Gastrocnemius medialis (tissue), 4 donors: ENCODE measurements at regions not wholly inside any gene's neighbourhood (a gene's known extent, or its start where the extent isn't known, plus 50 kb on each side); places are given as distances from the start of the nearest gene placed in this dataset.

Experiments
- ATAC-seq, 2 donors: fragments of 150-250 bp; one replicate each; pipeline ENCODE4 v1.9.1; 2016
- DNase-seq, 2 donors: peaks; one replicate each; pipeline ENCODE4 v3.0.0-alpha.2; 2019
- H3K27ac ChIP-seq, 4 donors: fragments of 200-600 bp; sonication (generic); 1 replicate in 1 of 4; 2 replicates in 3 of 4; pipeline ENCODE4 v1.5.1; 2016 to 2018; ENCODE audit warnings: mild to moderate bottlenecking in 2 of 4, moderate library complexity in 1 of 4
- H3K27me3 ChIP-seq, 3 donors: fragments of 200-600 bp; sonication (generic) in 2 of 3; 1 replicate in 1 of 3; 2 replicates in 2 of 3; pipeline versions ENCODE4 v1.5.1 to v1.6.0; 2016 to 2019; ENCODE audit warnings: mild to moderate bottlenecking in 1 of 3, moderate library complexity in 1 of 3
- H3K36me3 ChIP-seq, 2 donors: fragments of 200-600 bp; sonication (generic) in 1 of 2; one replicate each; pipeline ENCODE4 v1.5.1; 2017 to 2018
- H3K4me1 ChIP-seq, 2 donors: fragments of 200-600 bp; sonication (generic) in 1 of 2; one replicate each; pipeline ENCODE4 v1.5.1; 2016 to 2017; ENCODE audit warnings: mild to moderate bottlenecking in 2 of 2
- H3K4me3 ChIP-seq, 4 donors: fragments of 200-600 bp; sonication (generic) in 3 of 4; 1 replicate in 1 of 4; 2 replicates in 3 of 4; pipeline ENCODE4 v1.5.1; 2016 to 2019; ENCODE audit warnings: mild to moderate bottlenecking in 2 of 4
- H3K9me3 ChIP-seq, 3 donors: fragments of 200-600 bp; sonication (generic) in 2 of 3; 1 replicate in 1 of 3; 2 replicates in 2 of 3; pipeline ENCODE4 v1.5.1; 2016 to 2019
- POLR2A ChIP-seq, 2 donors: fragments of 450-650 bp; IDR thresholded peaks; one replicate each; pipeline ENCODE4 v1.6.1; 2017; ENCODE audit warnings: antibody characterized with exemption in 2 of 2, mild to moderate bottlenecking in 2 of 2, moderate library complexity in 2 of 2
- in situ Hi-C, 4 donors: fragments of 200-750 bp; cut with MboI; loops; one replicate each; pipeline versions ENCODE4 v1.15.0 to v1.8.0; 2017; ENCODE audit warnings: low sequenced_read_pairs in 4 of 4
- intact Hi-C: fragments of 100-400 bp; cut with DNase I; formaldehyde crosslinking; loops from one replicate; pipeline ENCODE4 v1.15.1; 2023; ENCODE audit warnings: low total_unique reads
- TF ChIP-seq, protein P1 (sequence below), 5 experiments: fragments of 450-650 bp in 3 of 5; fragments of 200-600 bp in 2 of 5; sonication (generic) in 2 of 5; IDR thresholded peaks in 4 of 5; conservative IDR thresholded peaks in 1 of 5; 1 replicate in 4 of 5; 2 replicates in 1 of 5; pipeline ENCODE4 v1.5.1; 2016 to 2019; ENCODE audit warnings: antibody characterized with exemption in 5 of 5, mild to moderate bottlenecking in 3 of 5, moderate library complexity in 3 of 5

DNA sequence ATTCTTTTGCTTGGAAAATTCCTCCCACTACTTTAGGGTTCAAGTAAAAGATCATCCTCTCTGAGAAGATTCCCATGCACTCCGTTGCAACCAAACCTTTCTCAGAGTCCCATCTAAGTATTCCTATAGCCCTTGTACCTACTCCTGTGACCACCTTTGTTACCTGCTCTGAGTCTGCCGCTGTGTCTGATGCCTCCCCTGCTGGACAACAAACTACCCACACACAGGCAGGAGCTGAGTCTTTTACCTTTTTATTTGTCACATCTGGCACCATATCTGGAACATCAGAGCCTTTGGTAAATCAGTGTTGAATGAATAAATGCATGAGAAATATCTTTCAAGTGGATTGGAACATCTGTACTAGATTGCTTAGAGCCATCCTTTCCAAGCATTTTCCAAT, 82.1 kb upstream of the FLRT2 start:
- in situ Hi-C loops (no loop called here), intact Hi-C loops (no loop called here)
- no peak for DNase-seq
- Histone ChIP-seq H3K27ac (no peak overlapping the region), H3K4me3 (no peak overlapping the region), H3K27me3 (no peaks in the 10 kb centered on the region), H3K36me3 (no peaks in the 10 kb centered on the region), H3K4me1 (no peaks in the 10 kb centered on the region), H3K9me3 (no peaks in the 10 kb centered on the region)
- no peak for ATAC-seq
- TF ChIP-seq POLR2A (IDR thresholded peaks at IDR 0.05) = no peak
- TF ChIP-seq, protein P1, sequence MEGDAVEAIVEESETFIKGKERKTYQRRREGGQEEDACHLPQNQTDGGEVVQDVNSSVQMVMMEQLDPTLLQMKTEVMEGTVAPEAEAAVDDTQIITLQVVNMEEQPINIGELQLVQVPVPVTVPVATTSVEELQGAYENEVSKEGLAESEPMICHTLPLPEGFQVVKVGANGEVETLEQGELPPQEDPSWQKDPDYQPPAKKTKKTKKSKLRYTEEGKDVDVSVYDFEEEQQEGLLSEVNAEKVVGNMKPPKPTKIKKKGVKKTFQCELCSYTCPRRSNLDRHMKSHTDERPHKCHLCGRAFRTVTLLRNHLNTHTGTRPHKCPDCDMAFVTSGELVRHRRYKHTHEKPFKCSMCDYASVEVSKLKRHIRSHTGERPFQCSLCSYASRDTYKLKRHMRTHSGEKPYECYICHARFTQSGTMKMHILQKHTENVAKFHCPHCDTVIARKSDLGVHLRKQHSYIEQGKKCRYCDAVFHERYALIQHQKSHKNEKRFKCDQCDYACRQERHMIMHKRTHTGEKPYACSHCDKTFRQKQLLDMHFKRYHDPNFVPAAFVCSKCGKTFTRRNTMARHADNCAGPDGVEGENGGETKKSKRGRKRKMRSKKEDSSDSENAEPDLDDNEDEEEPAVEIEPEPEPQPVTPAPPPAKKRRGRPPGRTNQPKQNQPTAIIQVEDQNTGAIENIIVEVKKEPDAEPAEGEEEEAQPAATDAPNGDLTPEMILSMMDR (IDR thresholded peaks at IDR 0.05 in 4 of 5, conservative IDR thresholded peaks at IDR 0.05 in 1 of 5) = no peak

DNA sequence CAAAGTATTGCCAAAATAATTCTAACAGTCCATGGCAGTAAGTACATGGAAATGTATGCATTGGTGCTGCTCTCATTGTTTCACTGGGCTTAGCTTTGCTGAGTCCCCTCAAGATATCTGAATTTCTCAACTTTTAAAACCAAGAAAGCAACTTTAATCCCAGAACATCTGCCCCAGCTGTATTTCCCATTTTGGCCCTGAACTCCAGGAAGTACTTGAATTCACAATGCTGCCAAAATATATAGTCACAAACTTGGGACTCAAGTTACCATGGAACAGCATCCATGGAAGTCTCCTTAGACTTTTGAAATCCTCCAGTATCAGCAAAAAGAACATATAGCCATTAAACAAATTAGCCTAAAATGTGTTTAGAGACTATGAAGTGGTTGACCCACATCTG, 78.5 kb upstream of the FLRT2 start:
- no peaks in the 10 kb centered on the region for H3K9me3 ChIP-seq
- no peak overlapping the region for H3K27ac ChIP-seq
- no peaks in the 10 kb centered on the region for H3K36me3 ChIP-seq
- DNase-seq (no peak), ATAC-seq (no peak)
- TF ChIP-seq, protein P1 (IDR thresholded peaks at IDR 0.05 in 4 of 5, conservative IDR thresholded peaks at IDR 0.05 in 1 of 5) = no peak
- no peak for TF ChIP-seq POLR2A (IDR thresholded peaks at IDR 0.05)
- H3K27me3 ChIP-seq = no peaks in the 10 kb centered on the region
- intact Hi-C loops (no loop called here), in situ Hi-C loops (no loop called here)
- H3K4me3 ChIP-seq = no peak overlapping the region
- no peaks in the 10 kb centered on the region for H3K4me1 ChIP-seq

DNA sequence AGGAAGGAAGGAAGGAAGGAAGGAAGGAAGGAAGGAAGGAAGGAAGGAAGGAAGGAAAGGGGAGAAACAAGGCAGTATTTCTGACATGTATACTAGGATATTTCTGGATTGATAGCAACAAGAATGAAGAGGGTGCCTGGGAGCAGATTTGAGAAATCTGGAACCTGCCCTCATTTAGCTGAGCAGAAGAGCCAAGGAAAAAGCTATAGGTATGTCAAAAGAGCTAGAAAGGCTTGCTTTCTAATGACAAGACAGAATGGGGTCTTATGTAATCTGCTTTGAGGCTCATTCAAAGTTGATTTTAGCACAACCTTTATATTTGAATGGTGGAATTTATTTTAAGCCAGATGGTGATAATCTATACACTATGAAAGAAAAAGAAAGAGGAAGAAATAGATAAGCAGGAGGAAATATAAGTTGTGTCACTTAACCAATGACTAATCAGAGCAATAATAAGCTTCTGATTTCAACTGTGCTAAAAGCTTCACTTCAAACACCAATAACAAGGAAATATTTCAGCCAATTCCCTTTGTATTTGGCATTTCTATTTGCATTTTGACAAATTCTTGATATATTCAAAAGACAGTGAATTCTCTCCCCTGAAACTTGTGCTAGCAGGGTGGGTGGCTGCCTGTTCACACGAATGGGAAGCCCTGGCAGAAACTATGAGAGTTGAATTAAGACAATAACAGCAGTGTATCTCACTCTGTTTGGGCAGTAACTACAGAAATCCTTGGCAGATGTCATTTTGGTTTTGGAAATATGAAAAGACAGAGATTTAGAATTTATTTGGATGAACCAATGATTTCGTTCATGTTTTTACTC, 76.3 kb upstream of the FLRT2 start:
- Histone ChIP-seq H3K36me3 (no peaks in the 10 kb centered on the region), H3K4me3 (no peak overlapping the region), H3K27me3 (no peaks in the 10 kb centered on the region), H3K4me1 (no peaks in the 10 kb centered on the region), H3K27ac (no peak overlapping the region), H3K9me3 (no peaks in the 10 kb centered on the region)
- TF ChIP-seq, protein P1 (IDR thresholded peaks at IDR 0.05 in 4 of 5, conservative IDR thresholded peaks at IDR 0.05 in 1 of 5) = no peak
- no peak for TF ChIP-seq POLR2A (IDR thresholded peaks at IDR 0.05)
- in situ Hi-C loops (no loop called here), intact Hi-C loops (no loop called here)
- ATAC-seq (no peak), DNase-seq (no peak)

DNA sequence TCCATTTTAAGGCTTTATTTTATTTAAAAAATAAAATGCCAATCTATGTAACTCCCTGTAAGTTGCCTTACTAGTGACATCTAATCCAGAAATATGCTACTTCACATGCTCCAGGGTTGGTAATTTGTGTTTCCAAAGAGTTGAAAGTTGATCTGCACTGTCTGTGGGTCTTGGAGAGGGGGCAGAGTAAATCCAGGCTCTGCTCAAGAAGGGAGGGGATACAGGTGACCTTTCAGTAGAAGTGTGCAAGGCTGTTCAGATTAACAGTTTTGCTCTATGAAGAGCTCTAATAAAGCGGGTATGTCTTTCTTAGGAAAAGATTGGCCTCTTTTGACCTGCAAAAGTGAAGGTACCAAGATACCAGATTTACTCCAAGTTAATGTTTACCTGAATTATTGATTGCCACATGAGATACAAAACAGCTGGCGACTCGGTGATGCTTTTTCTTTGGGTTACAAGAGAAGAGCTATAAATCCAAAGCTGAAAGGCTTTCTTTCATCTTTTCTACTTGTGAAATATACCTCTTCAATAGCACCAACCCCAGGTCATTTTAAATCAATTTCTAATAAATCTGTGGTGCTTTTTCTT, 75.6 kb upstream of the FLRT2 start:
- intact Hi-C loops = no loop called here

More for the DNA sequence above, 75.6 kb upstream of the FLRT2 start:
- no peak overlapping the region for H3K27ac ChIP-seq
- no peaks in the 10 kb centered on the region for H3K27me3 ChIP-seq
- no peaks in the 10 kb centered on the region for H3K36me3 ChIP-seq
- H3K9me3 ChIP-seq = no peaks in the 10 kb centered on the region
- H3K4me3 ChIP-seq = no peak overlapping the region
- ATAC-seq (no peak), DNase-seq (no peak)
- H3K4me1 ChIP-seq = no peaks in the 10 kb centered on the region
- in situ Hi-C loops = no loop called here
- TF ChIP-seq, protein P1 (IDR thresholded peaks at IDR 0.05 in 4 of 5, conservative IDR thresholded peaks at IDR 0.05 in 1 of 5) = no peak
- no peak for TF ChIP-seq POLR2A (IDR thresholded peaks at IDR 0.05)
